HG03039 (cell line): ENCODE measurements at regions not wholly inside any gene's neighbourhood (a gene's known extent, or its start where the extent isn't known, plus 50 kb on each side); places are given as distances from the start of the nearest gene placed in this dataset.
"Not testable (repeated sequence)": the region's sequence is repeated elsewhere in the genome, so short reads cannot be mapped to it uniquely, and the experiment has no call there.

Experiments used
- ATAC-seq: cut with Tn5 transposase; IDR thresholded peaks from one replicate; pipeline ENCODE4 v1.9.1; 2021; ENCODE audit warnings: mild to moderate bottlenecking, moderate library complexity; ENCODE audit not compliant: unreplicated experiment

- ATAC-seq: no peak
These were observed 60.2 kb downstream of the TFPI2 start for GRCh38 chr7:93830141-93830925.

DNA sequence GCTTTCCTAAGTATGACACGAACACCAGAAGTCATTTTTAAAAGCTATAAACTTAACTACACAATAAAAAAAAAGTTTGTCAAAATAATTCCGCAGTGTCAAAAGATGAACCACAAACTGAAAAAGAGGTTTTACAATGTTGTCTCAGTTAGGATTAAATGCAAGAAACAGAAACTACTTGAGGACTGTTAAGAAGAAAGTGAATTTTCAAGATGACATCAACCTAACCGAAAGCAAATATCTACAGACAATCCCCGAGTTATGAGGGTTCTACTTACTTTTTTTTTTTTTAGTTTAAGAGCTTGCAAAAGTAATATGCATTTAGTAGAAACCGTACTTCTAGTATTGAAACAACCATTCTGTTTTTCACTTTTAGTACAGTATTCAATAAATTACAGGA, 62.3 kb downstream of the TFPI2 start:
- ATAC-seq: no peak

DNA sequence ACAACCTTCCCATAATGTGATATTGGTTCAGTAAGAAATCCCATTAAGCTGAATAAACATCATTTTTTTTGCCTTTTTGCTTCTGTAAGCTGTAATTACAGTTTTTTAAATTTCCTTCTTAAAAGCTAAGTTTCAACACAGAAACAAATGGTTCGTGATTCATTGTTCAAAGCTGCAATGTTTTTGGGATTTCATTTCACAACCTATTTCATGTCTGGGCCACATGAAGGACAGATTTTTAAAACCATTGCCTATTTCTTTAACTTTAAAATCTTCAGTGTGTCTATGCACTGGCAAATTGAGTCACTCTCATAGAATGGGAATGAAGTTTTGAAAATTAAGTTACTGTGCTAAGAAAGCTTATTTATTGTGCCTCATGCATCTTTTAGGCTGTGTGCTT, 66.9 kb downstream of the TFPI2 start:
- no peak for ATAC-seq

DNA sequence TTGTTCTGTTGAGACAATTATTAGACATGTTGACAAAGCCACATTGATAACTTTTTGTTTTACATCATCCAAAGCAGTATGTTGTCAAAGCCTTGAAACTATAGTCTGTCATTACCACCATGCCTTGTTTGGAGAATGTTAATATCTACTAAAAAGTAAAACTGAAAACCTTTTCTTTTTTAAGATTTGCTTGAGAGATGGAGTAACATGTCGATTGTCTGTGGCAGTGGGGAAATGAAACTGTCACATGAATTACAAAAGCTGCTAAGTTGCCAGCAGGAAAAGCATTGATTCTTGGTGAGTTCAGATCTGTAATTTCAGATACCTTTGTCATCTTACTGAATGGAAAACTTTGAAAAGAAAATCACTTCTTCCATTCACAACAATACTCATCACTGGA, 69.1 kb downstream of the TFPI2 start:
- ATAC-seq: no peak

- no peak for ATAC-seq
These were observed 70.9 kb downstream of the TFPI2 start for GRCh38 chr7:93819699-93820098.

DNA sequence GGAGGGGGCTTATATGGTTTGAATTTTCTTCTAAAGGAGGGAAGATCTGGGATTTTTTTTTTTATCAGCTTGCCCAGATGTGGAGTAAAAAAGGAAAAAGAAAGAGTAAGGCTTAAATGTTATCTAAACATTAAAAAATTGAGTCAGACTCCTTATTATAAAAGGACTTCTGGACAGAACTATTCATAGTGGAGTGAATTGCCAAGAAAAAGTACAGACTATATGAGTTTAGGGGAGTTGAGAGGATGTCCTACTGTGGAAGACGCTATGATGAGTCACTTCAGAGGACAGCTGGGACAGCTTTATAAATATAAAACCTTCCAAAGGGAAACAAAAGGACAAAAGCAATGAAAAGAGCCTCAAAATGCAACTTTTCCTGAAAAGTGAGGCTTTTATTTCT, 73.0 kb downstream of the TFPI2 start:
- no peak for ATAC-seq

- no peak for ATAC-seq
These were observed 73.5 kb downstream of the TFPI2 start for GRCh38 chr7:93817004-93817403.

DNA sequence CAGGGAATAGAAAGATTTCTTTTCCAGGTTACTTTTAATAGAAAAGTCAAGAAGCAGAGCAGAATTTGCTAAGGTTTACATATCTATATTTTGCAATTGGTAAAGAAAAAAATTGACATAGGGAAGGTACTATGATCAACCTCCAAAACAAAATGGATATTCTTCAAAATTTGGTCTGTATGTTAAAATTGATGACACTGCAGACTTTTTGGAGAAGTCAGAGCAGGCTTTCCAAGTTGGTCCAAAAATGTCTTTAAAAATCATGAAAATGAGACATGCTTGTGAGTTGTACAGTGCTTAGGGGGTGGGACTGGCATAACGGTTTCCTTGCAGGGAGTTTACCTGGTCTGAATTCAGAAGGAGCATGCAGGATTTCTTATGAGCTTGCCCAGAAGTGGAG, 77.0 kb downstream of the TFPI2 start:
- no peak for ATAC-seq

GRCh38 chr7:93812061-93812460, 78.5 kb downstream of the TFPI2 start:
- ATAC-seq: no peak

GRCh38 chr7:93811198-93811597, 79.4 kb downstream of the TFPI2 start:
- no peak for ATAC-seq

GRCh38 chr7:93810561-93810960, 80.0 kb downstream of the TFPI2 start:
- no peak for ATAC-seq

- no peak for ATAC-seq
These were observed 85.8 kb downstream of the TFPI2 start for GRCh38 chr7:93804726-93805125.

DNA sequence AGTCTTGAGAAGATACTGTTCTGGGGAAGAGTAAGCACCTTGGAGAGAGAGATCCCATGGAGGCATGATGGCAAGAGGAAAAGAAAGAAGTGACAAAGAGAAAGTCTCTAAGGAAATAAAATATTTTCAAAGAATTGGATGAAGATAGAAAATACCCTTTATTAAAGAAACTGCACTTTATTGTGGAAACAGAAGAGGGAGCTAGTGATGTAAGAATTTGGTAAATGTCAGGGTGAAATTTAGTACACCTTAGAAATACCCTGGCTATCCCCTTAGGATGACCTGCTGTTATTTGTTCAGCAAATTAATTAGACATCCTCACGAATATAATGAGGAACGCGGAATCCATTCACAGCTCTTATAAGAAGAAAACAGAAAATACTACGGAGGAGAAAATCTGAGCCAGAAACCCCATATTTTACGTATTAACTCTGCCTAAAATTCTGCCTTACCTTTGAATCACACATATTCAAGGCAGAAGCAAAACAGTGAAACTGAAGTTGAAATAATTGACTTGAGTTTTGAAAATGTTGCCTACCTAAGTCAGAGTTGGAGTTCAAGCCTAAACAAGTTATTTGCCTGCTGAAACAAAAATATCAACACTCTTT, 90.7 kb downstream of the TFPI2 start:
- no peak for ATAC-seq

DNA sequence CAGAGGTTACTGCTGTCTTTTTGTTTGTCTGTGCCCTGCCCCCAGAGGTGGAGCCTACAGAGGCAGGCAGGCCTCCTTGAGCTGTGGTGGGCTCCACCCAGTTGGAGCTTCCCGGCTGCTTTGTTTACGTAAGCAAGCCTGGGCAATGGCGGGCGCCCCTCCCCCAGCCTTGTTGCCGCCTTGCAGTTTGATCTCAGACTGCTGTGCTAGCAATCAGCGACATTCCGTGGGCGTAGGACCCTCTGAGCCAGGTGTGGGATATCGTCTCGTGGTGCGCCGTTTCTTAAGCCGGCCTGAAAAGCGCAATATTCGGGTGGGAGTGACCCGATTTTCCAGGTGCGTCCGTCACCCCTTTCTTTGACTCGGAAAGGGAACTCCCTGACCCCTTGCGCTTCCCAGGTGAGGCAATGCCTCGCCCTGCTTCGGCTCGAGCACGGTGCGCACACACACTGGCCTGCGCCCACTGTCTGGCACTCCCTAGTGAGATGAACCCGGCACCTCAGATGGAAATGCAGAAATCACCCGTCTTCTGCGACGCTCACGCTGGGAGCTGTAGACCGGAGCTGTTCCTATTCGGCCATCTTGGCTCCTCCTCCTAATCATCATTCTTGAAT, 97.4 kb downstream of the TFPI2 start:
- ATAC-seq: not testable (repeated sequence)

GRCh38 chr7:93779115-93779514, 111.4 kb downstream of the TFPI2 start:
- ATAC-seq: no peak

DNA sequence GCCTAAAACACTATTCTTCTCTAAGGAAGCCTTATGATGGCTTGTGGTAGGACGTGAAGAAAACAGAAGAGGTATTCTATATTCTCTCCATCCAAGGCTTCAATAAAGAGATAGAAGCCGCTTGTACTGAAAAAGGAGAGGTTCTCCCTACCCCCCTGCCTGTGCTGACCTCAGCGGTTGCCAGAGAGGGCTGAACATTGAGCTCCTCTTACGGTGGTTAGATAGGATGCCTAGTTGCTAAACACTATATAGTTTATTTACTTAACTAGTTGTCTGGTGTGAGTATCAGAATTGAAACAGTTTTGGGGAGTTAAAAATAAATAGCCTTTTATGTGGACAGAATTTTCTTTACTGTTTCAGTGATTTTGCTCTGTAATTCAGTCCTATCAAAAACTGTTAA, 112.2 kb downstream of the TFPI2 start:
- ATAC-seq: no peak

DNA sequence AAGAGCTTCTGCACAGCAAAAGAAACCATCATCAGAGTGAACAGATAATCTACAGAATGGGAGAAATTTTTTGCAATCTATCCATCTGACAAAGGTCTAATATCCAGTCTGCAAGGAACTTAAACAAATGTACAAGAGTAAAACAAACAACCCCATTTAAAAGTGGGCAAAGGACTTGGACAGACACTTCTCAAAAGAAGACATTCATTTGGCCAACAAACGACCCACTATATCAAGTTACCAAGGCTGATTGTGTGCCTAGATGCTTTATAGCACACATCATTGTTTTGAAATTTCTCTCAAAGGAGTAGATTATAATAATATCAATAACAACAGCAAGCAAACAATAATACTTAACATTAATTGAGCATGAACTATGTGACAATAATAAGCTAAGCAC, 117.1 kb downstream of the TFPI2 start:
- ATAC-seq: no peak

DNA sequence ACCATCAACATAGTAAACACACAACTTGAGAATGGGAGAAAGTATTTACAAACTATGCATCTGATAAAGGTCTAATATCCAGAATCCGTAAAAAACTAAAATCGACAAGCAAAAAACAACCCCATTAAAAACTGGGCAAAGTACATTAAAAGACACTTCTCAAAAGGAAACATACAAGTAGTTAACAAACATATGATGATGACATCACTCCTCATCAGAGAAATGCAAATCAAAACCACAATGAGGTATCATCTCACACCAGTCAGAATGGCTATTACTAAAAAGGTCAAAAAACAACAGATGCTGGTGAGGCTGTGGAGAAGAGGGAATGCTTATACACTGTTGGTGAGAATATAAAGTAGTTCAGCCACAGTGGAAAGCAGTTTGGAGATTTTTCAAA, 125.1 kb downstream of the TFPI2 start:
- ATAC-seq: no peak

DNA sequence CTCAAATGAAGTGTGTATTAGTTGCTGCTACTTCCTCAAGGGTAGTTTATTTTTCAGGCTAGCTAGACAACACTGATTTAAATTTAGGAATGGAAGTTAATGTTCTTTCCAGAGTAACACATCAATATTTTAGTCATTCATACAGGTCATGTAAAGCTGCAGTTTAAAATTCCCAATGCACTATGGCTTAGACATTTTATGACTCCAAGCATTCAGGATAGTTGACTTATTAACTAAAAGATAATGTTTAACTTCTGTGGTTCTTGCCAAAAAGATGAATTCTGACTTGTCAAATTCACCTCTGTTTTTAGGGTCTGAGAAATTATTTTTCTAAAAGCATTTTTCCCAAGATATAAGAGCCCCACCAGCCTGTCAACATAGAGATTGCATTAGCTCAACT, 131.9 kb downstream of the TFPI2 start:
- no peak for ATAC-seq

- no peak for ATAC-seq
These were observed 133.1 kb downstream of the TFPI2 start for GRCh38 chr7:93757426-93757825.

GRCh38 chr7:93756890-93757289, 133.7 kb downstream of the TFPI2 start:
- ATAC-seq: no peak

DNA sequence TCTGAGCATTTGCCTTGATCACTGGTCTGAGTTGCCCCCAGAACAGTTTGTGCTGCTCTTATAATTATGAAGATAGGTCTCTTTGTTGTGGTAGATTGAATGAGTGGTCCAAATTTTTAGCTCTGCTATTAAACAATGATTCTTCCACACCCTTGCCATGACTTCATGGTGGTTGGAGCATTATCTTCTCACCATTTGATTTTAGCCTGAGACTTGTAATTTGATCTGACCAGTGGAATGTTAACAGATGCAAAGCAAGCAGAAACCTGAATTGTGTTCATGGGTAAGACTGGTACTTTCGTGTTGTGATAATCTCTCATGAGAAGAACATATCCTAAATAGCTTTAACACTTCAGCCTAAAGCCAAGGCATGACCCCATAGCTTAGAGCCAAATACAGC, 139.1 kb downstream of the TFPI2 start:
- ATAC-seq: no peak
